Right atrium auricular region (tissue), 2 donors: ENCODE measurements at regions not wholly inside any gene's neighbourhood (a gene's known extent, or its start where the extent isn't known, plus 50 kb on each side); places are given as distances from the start of the nearest gene placed in this dataset.

Source experiments
- DNase-seq: peaks from one replicate; pipeline ENCODE4 v3.0.0-alpha.2; 2019; ENCODE audit warnings: low spot score
- H3K27ac ChIP-seq, 2 donors: fragments of 200-600 bp; sonication (generic); 1 replicate in 1 of 2; 2 replicates in 1 of 2; pipeline ENCODE4 v1.5.1; 2016 to 2019
- H3K27me3 ChIP-seq, 2 donors: fragments of 200-600 bp; sonication (generic); one replicate each; pipeline versions ENCODE4 v1.5.1 to v1.6.0; 2017 to 2019
- H3K36me3 ChIP-seq: fragments of 200-600 bp; sonication (generic); one replicate; pipeline ENCODE4 v1.5.1; 2016
- H3K4me1 ChIP-seq, 2 donors: fragments of 200-600 bp; sonication (generic); one replicate each; pipeline versions ENCODE4 v1.5.1 to v1.6.0; 2017 to 2019
- H3K4me3 ChIP-seq, 2 donors: fragments of 200-600 bp; sonication (generic); 1 replicate in 1 of 2; 2 replicates in 1 of 2; pipeline ENCODE4 v1.5.1; 2017 to 2019; ENCODE audit warnings: mild to moderate bottlenecking in 1 of 2, moderate library complexity in 1 of 2
- H3K9me3 ChIP-seq, 2 donors: fragments of 200-600 bp; sonication (generic); one replicate each; pipeline ENCODE4 v1.5.1; 2019
- TF ChIP-seq, protein P1 (sequence below), 2 donors: fragments of 200-600 bp; sonication (generic); IDR thresholded peaks; one replicate each; pipeline ENCODE4 v1.5.1; 2019; ENCODE audit warnings: antibody characterized with exemption in 2 of 2

DNA sequence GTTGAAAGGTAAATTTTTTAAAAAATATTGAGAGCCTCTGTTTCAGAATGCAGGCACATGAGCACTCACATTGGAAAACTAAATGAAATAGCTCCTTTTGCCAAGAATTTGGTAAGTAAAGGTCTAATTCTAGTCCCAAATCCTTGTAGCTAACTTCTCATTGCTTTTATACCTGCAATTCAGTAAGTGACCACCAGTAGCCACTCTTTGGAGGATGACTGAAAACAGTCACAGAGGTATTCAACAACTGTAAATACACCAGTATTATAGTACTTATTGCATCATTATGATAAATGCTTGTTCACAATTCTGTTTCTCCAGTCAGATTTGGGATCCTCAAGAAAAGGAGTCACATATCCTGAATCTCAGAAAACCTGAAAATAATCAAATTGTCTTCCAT is 562.4 kb upstream of the CDH11 start:
- no peak for DNase-seq
- Histone ChIP-seq H3K27me3 (no peaks in the 10 kb centered on the region), H3K36me3 (no peaks in the 10 kb centered on the region), H3K4me1 (no peaks in the 10 kb centered on the region), H3K9me3 (no peaks in the 10 kb centered on the region), H3K4me3 (no peak overlapping the region), H3K27ac (no peak overlapping the region)
- TF ChIP-seq, protein P1, sequence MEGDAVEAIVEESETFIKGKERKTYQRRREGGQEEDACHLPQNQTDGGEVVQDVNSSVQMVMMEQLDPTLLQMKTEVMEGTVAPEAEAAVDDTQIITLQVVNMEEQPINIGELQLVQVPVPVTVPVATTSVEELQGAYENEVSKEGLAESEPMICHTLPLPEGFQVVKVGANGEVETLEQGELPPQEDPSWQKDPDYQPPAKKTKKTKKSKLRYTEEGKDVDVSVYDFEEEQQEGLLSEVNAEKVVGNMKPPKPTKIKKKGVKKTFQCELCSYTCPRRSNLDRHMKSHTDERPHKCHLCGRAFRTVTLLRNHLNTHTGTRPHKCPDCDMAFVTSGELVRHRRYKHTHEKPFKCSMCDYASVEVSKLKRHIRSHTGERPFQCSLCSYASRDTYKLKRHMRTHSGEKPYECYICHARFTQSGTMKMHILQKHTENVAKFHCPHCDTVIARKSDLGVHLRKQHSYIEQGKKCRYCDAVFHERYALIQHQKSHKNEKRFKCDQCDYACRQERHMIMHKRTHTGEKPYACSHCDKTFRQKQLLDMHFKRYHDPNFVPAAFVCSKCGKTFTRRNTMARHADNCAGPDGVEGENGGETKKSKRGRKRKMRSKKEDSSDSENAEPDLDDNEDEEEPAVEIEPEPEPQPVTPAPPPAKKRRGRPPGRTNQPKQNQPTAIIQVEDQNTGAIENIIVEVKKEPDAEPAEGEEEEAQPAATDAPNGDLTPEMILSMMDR (IDR thresholded peaks at IDR 0.05) = no peak

DNA sequence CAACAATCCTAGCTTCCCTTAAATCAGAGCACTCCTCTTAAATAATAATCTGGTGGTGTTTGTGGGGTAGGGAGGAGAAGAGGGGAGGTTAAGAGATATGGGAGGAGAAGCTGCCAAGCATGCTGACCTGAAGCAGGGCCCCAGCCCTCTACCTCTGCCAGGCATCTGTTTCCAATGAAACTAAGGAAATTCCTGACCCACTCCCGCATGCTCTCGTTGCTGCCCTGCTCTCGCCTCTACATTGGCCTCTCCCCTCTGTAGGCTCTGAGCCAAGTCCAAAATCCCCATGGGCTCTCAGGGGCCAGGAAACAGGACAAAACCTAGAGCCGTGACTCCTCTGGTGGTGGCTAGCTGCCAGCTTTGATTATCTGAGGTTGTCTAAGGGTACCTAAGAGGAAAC is 559.5 kb upstream of the CDH11 start:
- TF ChIP-seq, protein P1 (IDR thresholded peaks at IDR 0.05) = no peak
- DNase-seq = no peak

DNA sequence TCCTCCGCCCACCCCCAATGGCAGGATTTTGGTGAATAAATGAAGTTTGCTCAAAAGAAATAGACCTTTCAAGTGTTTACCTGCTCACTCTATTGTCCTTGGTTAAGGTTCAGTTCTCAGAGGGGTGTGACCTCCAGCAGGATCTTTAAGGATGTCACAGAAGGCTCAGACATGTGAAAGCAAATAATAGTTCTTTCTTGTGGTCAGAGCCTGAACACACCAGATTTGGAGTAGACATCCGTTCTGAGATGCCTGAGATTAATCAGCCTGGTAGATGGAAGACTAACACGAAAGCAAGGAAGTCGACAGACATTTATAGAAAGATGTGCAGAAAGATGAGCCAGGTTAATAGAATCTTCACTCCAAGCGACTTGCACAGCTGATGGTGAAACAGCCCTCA is 557.9 kb upstream of the CDH11 start:
- Histone ChIP-seq H3K4me3 (no peak overlapping the region), H3K9me3 (no peaks in the 10 kb centered on the region), H3K27me3 (no peaks in the 10 kb centered on the region), H3K4me1 (no peaks in the 10 kb centered on the region), H3K36me3 (no peaks in the 10 kb centered on the region), H3K27ac (no peak overlapping the region)
- TF ChIP-seq, protein P1 (IDR thresholded peaks at IDR 0.05) = no peak
- no peak for DNase-seq

More for the DNA sequence above, 559.5 kb upstream of the CDH11 start:
- Histone ChIP-seq H3K4me3 (no peak overlapping the region), H3K27me3 (no peaks in the 10 kb centered on the region), H3K36me3 (no peaks in the 10 kb centered on the region), H3K9me3 (no peaks in the 10 kb centered on the region), H3K4me1 (no peaks in the 10 kb centered on the region), H3K27ac (no peak overlapping the region)

DNA sequence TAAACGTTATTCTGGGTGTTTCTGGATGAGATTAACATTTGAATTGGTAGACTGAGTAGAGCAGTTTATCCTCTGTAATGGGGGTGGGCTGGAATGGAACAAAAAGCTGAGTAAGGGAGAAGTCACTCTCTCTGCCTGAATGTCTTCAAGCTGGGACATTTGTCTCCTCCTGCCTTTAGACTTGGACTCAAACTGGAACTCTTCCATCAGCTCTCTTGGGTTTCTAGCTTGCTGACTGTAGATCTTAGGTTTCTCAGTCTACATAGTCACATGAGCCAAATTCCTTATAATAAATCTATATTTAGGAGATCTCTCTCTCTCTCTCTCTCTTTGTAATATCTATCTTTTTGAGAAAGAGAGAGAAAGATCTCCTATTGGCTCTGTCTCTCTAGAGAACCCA is 553.3 kb upstream of the CDH11 start:
- H3K27me3 ChIP-seq = no peaks in the 10 kb centered on the region

DNA sequence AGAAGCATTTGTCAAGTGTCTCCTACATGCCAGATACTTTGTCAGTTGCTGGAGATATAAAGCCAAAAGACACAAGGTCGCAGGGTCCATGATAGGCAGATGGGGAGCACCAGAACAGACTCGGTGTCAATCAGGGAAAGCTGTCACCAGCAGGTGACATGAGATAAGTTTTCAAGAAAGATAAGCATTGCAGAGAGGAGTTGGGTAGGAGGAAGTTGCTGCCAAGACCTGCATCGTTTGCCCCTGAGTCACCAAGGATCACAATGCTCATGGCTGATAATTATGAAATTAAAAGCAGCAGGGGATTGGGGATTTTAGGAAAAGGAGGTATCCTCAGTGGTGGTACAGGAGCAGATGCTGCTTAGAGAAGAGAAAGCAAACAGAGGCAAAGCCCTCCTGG is 551.1 kb upstream of the CDH11 start:
- no peak for DNase-seq
- Histone ChIP-seq H3K27me3 (no peaks in the 10 kb centered on the region), H3K36me3 (no peaks in the 10 kb centered on the region), H3K4me1 (no peaks in the 10 kb centered on the region), H3K9me3 (peaks cover 0 to 6% of the 10 kb centered on the region in 2 donors), H3K4me3 (no peak overlapping the region), H3K27ac (no peak overlapping the region)
- TF ChIP-seq, protein P1 (IDR thresholded peaks at IDR 0.05) = no peak

More for the DNA sequence above, 553.3 kb upstream of the CDH11 start:
- peaks cover 0 to 6% of the 10 kb centered on the region in 2 donors for H3K9me3 ChIP-seq
- H3K4me3 ChIP-seq = no peak overlapping the region
- no peak for DNase-seq
- no peaks in the 10 kb centered on the region for H3K36me3 ChIP-seq
- TF ChIP-seq, protein P1 (IDR thresholded peaks at IDR 0.05) = no peak
- H3K4me1 ChIP-seq = no peaks in the 10 kb centered on the region
- H3K27ac ChIP-seq = no peak overlapping the region

DNA sequence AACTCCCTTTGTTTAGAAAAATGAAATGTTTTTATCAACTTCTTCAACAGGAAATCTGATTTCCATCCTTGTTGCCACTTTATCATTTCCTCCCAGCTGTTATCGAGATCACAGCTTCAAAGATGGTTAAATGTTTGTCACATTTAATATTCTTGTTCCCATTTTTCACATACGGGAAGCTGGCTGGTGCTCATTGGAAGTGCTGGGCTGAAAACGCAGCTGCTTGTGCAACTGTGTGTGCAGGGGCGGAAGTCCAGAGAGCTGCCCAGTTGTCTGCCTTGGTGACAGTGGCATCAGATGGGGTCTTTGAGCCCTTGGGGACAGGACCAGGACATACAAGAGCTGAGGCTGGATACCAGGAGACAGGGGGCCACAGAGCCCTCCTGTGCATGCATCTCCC is 549.2 kb upstream of the CDH11 start:
- peaks cover 0 to 6% of the 10 kb centered on the region in 2 donors for H3K9me3 ChIP-seq
- no peaks in the 10 kb centered on the region for H3K27me3 ChIP-seq
- TF ChIP-seq, protein P1 (IDR thresholded peaks at IDR 0.05) = no peak
- no peak overlapping the region for H3K4me3 ChIP-seq
- H3K4me1 ChIP-seq = no peaks in the 10 kb centered on the region
- H3K27ac ChIP-seq = no peak overlapping the region
- DNase-seq = no peak
- H3K36me3 ChIP-seq = no peaks in the 10 kb centered on the region
